GM21737 (cell line): ENCODE measurements at regions not wholly inside any gene's neighbourhood (a gene's known extent, or its start where the extent isn't known, plus 50 kb on each side); places are given as distances from the start of the nearest gene placed in this dataset.
"Not testable (repeated sequence)": the region's sequence is repeated elsewhere in the genome, so short reads cannot be mapped to it uniquely, and the experiment has no call there.

Experiments used
- ATAC-seq: cut with Tn5 transposase; IDR thresholded peaks from one replicate; pipeline ENCODE4 v1.9.1; 2021; ENCODE audit warnings: mild to moderate bottlenecking, moderate library complexity; ENCODE audit not compliant: unreplicated experiment

GRCh38 chr4:131531087-131531486 lies 1618.0 kb upstream of the PCDH10 start:
- ATAC-seq = no peak

DNA sequence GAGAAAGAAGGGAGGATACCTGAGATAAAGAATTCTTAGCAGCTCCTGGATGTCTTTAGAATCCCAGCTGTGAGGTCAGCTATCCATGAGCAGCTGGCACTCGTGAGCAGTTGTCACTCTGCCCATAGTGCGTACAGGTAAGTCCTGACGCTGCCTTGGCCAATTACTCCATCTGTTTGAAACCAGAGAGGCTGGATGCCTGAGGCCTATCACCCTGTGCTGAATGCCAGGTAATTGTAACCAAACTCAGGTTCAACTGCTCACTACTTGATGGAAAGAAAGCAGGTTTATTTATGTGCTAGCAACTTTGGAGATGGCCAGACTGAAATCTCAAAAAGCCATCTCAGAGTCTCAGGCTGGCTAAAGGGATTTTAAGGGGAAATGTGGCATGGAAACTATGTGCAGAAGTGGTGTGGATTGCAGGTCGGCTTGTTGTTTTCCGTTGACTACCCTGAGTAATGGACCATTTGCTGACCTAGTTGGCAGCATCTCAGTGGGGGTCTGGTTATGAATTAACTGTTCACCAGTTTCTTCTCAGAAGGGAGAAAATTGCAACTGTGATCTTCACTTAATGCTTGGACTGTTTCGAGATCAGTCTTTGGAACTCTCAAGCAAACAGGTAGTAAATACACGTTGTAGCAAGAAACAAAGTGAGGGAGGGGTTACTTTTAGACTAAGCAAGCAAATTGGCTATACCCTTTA lies 1614.0 kb upstream of the PCDH10 start:
- ATAC-seq = no peak

DNA sequence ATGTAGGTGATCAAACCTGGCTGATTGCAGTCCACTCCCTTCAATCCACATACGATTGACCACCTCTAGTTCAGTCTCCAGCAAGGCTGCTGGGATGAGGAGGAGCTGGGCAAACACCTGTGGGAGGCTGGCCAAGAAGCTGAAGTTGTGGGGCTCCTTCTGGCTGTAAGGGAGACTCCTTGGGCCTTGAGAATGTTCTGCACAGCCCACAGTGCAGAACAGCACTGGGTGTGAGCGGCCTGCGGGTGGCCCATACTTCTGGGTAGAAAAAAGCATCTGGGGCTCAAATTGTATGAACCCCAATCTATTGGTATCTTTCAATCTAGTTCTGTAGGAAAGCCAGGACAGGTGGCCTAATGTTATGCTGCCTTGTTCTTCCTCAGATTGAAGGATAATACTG lies 1608.8 kb upstream of the PCDH10 start:
- no peak for ATAC-seq

GRCh38 chr4:131547506-131547981 lies 1601.5 kb upstream of the PCDH10 start:
- ATAC-seq = peak; percentile 64

DNA sequence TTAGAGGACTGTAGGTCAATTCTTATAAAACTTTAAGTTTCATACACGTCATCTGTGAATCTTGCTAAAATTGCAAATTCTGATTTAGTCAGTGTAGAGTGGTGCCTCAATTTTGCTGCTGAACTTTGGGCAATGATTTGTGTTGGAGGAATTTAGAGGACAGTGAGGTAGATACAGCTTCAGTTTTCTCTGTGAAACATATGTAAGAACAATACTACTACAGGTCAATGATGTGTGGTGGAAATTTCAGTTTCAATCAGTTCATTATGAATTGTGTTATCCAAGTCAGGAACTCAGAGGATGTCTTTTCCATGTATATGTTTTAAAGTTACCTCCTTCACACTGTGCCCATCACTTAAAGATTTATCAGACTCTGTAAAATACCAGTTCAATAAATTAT lies 1597.8 kb upstream of the PCDH10 start:
- no peak for ATAC-seq

DNA sequence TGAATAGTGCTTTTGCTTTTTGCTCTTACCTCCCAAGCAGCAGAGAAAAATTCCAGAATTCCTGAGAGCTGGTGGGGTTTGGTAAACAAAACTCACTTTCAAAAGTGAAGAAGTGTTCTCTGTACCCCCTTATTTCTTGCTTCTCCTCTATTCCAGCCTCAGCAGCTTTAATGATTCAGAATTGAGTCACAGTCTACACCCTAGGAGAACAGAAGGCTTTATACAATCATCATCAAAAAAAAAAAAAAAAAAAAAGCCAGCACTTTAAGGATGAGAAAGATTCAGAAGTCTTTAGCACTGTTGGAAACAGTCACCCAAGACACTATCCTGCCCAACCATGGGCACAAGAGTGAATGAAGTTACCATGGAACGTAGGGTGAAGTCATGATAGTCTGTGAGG lies 1583.1 kb upstream of the PCDH10 start:
- ATAC-seq = no peak

DNA sequence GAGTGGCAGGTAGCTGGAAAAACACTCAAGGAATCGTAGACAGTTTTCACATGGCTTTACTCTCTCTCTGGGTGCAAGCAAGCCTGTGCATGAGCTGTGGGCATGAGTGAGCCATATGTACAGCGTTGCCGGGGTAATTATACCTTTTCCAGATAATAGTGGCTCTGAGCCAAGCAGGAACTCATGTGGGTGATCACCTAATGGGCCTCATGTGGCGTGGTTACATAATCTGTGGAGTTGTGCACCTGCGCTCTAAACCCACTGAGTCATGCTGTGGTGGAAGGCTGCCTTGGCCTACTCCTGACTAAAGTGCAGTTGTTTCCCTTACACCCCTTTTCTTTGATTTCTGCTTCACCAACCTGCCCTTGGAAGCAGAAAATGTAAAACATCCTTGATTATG lies 1564.5 kb upstream of the PCDH10 start:
- ATAC-seq = no peak

GRCh38 chr4:131595140-131595539 lies 1554.0 kb upstream of the PCDH10 start:
- ATAC-seq = no peak

DNA sequence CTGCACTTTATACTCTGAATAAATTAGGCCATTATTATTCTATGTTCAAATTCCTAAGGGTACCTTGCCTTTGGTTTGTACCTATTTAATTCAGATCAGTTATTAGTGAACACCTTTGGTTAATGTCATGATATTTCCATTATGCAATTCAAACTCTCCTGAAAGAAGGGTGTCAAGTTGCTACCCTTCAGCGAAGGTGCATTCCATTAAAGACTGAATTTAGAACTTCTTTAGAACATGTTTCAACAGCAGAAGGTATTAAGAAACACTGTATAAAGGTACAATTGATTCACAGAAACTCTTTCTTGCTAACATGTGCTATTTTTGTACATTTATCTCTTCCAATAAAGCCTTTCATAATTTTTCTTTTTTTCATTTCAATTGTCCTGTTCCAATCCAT lies 1545.4 kb upstream of the PCDH10 start:
- no peak for ATAC-seq

DNA sequence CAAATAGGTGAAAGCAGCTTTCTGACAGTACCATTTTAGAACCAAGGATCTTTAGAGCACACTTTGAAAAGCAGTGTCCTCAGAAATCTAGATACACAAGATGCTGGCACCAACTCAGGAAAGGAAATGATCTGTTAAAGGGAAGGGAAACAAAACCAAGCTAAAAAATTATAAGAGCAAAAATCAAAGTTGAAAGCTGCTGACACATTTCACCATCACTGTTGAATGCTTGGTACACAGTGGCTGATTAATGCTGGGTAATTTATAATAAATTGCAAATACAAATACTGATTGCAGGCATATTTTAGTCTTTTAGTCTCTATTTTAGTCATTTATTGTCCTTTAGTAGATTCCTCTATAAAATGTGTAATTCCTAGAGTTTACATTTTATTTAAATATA lies 1540.1 kb upstream of the PCDH10 start:
- ATAC-seq = no peak

- ATAC-seq = not testable (repeated sequence)
These were observed 1538.6 kb upstream of the PCDH10 start for GRCh38 chr4:131610517-131610916.

DNA sequence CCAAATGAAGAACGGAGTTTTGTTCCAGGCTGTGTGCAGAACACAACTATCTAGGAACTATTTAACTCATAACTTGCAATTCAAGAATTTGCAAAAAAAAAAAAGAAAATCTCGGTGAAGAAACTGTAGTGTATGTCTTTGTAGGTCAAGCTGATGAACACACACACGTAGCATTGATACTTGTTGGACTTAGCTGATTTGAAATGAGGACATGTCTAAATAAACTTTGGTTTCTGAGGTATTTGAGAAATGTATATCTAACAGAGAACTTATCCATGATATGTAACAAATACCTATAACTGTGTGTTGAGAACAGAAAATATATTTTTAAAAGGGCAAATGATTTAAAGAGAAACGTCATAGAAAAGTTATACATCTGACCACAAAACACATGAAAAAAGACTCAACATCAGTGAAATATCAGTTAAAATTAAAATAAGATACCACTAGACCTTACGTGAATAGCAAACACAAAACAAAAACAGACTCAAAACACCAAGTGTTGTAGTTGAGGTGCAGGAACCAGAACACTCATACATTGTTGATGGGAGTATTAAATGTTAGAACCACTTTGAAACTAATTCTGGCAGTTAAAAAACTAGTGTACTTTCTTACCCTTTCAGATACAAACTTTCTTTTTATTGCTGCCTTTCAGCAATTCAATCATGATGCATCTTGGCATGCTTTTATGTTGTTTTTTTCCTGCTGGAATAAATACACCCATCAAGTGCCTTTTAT lies 1535.8 kb upstream of the PCDH10 start:
- ATAC-seq = peak; percentile 27

- peak; percentile 71 for ATAC-seq
These were observed 1535.3 kb upstream of the PCDH10 start for GRCh38 chr4:131613824-131614216.

DNA sequence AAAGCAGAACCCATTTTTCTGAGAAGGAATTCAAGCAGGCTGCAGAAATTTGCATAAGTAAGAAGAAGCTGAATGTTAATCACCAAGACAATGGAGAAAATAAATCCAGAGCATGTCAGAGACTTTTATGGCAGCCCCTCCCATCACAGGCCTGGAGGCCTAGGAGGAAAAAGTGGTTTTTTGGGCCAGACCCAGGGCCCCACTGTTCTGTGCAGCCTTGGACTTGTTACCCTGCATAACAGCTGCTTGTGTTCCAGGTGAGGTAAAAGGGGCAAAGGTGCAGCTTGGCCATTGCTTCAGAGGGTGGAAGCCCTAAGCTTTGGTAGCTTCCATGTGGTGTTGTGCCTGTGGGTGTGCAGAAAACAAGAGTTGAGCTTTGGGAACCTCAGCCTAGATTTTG lies 1516.2 kb upstream of the PCDH10 start:
- ATAC-seq = no peak

DNA sequence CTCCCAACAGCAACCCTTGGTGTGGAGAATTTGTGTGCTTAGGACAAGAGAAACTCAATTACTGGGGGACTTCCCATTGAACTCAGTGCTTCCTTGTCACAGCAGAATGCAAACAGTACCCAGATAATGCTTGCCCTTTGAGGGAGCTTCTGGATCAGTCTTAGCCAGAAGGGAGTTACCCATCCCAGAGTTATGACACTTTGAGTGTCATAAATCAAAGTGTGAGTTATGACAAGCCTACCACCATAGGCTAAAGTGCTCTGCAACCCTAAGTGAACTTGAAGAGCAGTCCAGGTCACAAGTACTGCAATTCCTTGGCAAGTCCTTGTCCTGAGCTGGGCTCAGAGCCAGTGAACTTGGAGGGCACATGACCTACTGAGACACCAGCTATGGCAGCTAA lies 1513.9 kb upstream of the PCDH10 start:
- no peak for ATAC-seq

GRCh38 chr4:131638781-131639180 lies 1510.3 kb upstream of the PCDH10 start:
- no peak for ATAC-seq

- ATAC-seq = no peak
These were observed 1504.5 kb upstream of the PCDH10 start for GRCh38 chr4:131644619-131645018.

DNA sequence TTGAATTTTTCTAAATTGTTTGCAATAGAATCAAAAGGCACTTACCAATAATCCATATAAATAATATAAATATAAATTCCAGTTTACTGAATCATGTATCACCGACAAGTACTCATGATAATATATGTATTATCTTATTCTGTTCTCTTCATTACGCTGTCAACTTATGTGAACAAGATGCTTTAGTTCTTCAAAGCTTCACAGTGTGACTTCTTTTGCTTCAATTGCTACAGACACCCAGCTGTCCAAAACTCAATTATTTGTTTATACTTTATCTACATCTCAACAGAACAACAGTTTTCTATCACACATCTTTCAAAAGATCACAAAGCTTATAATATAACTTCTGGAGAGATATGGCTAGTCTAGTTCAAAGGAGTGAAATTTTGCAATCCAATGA lies 1499.9 kb upstream of the PCDH10 start:
- ATAC-seq = no peak

- no peak for ATAC-seq
These were observed 1498.1 kb upstream of the PCDH10 start for GRCh38 chr4:131650951-131651350.

- not testable (repeated sequence) for ATAC-seq
These were observed 1465.8 kb upstream of the PCDH10 start for GRCh38 chr4:131683314-131683713.

DNA sequence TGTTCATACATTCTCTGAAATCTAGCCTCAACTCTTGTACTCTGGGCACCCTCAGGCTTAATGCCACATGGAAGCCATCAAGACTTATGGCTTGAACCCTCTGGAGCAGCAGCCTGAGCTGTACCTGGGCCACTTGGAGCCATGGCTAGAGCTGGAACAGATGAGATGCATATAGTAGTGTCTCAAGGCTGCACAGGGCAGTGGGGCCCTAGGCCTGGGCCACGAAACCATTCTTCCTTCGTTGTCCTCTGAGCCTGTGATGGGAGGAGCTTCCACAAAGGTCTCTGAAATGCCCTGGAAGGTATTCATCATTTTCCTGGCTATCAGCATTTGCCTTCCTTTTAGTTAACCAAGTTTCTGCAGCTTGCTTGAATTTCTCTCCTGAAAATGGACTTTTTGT lies 1427.2 kb upstream of the PCDH10 start:
- ATAC-seq = no peak

GRCh38 chr4:131723069-131723468 lies 1426.0 kb upstream of the PCDH10 start:
- ATAC-seq = not testable (repeated sequence)
